HG03045 (cell line): ENCODE measurements at regions not wholly inside any gene's neighbourhood (a gene's known extent, or its start where the extent isn't known, plus 50 kb on each side); places are given as distances from the start of the nearest gene placed in this dataset.
"Not testable (repeated sequence)": the region's sequence is repeated elsewhere in the genome, so short reads cannot be mapped to it uniquely, and the experiment has no call there.

Experiments
- ATAC-seq: cut with Tn5 transposase; IDR thresholded peaks from one replicate; pipeline ENCODE4 v1.9.1; 2021; ENCODE audit warnings: mild to moderate bottlenecking, moderate library complexity; ENCODE audit not compliant: unreplicated experiment

DNA sequence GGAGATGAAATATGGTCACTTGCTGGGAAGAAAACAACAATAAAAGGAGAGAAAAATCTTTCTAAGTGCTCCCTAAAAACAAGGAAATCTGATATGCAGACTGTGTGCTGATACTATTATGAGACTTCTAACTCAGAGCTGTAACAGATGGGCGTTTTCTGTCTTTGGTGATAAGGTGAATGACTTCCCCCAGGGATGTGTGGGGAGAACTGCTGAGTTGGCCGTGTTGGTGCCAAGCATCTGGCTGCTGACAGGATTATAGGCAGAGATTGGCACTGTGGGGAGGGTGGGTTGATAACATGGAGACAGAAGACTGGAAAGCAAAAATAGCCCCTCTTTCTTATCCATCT is 438.5 kb upstream of the PLXNA2 start:
- ATAC-seq = no peak

DNA sequence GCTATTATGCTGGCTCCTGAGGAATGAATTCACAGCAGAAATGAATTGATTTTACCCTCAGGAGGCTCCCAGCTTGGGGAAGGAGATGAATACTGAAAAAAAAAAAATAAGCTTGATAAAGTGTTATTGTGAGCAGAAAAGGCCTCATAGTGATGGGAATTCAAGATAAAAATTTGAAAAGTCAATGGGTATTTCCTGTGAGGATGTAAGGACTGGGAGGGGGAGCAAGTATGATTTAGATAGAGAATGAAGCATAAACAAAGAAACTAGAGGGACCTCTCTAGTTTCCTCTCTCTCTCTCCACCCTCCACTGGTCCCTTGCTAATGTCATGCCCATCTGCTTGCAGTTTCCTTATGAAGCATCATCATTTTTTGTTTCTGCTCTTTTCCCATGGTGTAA is 439.0 kb upstream of the PLXNA2 start:
- ATAC-seq = no peak

DNA sequence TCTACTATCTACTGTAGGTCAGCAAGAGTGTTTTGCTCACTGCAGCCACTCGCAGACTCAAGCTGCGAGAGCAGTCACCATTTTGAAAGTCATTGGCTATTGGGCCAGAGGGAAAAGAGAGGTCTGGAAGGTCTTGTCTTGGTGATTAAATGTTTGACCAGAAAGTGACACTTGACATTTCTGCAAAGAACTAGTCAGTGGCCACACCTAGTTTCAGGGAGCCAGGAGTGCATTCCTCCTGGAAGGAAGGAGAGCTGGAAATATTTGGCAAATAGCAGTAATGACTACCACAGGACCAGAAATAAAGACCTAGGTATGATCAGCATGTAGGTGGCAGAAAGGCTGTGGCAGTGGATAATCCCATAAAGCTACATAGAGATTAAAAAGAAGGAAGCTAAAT is 440.0 kb upstream of the PLXNA2 start:
- no peak for ATAC-seq

GRCh38 chr1:208686592-208686991 is 442.4 kb upstream of the PLXNA2 start:
- ATAC-seq = no peak

- no peak for ATAC-seq
Measured at GRCh38 chr1:208688656-208689315, 444.6 kb upstream of the PLXNA2 start.

- no peak for ATAC-seq
Measured at GRCh38 chr1:208691012-208691411, 446.8 kb upstream of the PLXNA2 start.

DNA sequence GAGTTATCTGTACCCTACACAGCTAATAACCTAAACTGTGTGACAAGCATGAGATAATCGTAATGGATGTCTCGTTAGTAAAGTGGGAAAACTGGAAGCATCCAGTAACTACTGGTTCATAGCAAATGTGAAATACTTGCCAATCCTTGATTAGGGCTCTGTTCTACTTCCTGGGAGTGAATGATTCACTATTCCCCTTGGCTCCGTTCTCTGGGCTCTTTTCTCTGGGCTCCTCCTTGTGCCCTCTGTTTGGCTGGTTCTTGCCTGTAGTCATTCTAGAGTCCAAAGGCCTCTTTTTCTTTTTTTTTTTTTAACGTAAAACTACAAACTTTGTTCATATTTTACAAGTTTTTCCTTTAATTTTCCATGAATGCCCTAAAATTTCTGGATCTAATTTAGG is 465.8 kb upstream of the PLXNA2 start:
- ATAC-seq = no peak

DNA sequence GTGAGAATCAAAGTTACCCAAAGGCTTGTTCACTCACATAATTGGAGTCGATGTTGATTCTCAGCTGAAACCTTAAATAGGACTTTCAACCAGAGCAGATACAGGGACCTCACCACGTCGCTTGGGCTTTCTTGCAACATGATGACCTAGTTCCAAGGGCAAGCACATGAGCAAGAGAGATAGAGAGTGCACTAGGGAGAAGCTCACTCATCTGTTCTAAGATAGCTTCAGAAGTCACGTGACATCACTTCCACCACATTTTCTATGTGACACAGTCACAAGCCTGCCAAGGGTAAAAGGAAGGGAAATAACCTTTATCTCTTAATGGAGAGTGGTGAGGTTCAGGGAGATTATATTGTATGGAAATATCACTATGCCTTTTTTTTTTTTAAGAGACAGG is 470.1 kb upstream of the PLXNA2 start:
- no peak for ATAC-seq

- no peak for ATAC-seq
Measured at GRCh38 chr1:208717525-208717924, 473.3 kb upstream of the PLXNA2 start.

- ATAC-seq = no peak
Measured at GRCh38 chr1:208722592-208722991, 478.4 kb upstream of the PLXNA2 start.

GRCh38 chr1:208724079-208724478 is 479.9 kb upstream of the PLXNA2 start:
- ATAC-seq = no peak

DNA sequence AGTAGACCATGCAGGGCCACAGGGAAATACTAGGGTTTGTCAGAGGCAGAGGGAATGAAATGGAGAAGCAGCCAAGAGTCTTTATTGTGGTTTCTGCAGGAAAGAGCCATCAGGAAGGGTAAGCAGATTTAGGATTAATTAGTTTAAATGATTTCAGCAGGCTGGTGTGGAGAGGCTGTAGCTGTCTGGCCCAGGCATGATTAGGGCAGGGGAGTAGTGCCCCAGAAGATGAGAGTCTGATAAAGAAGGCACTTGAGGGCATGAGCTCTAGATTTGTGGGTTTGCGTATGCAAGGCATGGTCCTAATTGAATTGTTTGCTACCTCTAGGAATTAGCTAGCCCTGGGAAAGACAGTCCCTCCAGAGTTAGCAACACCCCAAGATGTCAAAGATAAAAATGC is 484.6 kb upstream of the PLXNA2 start:
- ATAC-seq = no peak

- ATAC-seq = peak; percentile 88
Measured at GRCh38 chr1:208731981-208732821, 488.0 kb upstream of the PLXNA2 start.

DNA sequence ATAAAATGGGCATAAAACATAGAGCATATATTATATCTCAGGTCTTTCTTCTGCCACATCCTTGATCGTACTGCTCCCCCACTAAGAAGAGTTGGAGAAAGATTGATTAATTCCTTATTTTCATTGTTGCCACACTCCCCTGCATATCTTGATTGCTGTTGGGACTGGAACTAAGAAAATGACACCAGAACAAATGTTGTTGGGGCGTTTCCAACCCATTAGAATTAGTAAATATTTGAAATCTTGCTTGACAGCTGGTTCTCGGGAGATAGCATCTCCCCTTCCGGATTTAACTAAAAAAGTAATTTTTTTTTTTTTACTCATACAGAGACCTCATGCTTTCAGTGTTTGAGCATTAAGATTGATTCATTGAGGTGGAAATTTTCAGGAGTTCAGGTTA is 493.0 kb upstream of the PLXNA2 start:
- no peak for ATAC-seq

DNA sequence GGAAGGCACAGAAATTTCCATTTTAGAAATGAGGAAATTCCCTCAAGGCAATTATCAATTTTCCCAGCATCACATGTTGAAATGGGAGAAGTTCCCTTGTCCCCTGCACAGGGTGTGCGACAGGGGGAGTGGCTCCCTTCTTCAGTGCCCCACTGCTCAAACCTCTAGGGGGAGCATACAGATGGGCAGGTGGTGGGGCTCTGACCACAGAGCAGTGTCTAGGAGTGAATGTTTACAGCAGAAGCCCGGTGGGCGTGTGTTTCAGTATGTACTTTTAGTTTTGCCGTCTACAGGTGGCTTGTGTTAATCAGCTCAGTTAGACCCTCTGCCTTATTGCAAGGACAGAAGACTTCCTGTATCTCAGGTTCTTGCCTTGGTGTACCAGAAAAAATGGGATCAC is 493.7 kb upstream of the PLXNA2 start:
- peak; percentile 62 for ATAC-seq

- ATAC-seq = not testable (repeated sequence)
Measured at GRCh38 chr1:208739636-208740035, 495.5 kb upstream of the PLXNA2 start.

DNA sequence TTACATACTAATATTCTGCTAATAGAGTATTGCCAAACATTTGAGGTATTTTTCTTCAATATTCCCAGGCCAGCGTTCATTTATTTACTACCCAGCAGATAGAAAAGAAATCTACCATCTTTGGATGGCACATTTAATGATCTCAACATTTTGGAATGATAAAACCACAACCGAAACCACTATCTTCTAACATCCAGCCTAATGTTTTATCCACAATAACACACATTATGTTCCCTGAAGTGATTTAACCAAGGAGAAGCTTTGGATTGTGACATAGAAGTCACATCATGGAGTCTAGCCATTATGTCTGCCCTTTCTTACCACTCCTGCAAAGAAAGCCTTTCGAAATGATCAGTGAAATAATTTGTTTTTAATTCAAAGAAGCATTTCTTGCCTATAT is 497.1 kb upstream of the PLXNA2 start:
- no peak for ATAC-seq

DNA sequence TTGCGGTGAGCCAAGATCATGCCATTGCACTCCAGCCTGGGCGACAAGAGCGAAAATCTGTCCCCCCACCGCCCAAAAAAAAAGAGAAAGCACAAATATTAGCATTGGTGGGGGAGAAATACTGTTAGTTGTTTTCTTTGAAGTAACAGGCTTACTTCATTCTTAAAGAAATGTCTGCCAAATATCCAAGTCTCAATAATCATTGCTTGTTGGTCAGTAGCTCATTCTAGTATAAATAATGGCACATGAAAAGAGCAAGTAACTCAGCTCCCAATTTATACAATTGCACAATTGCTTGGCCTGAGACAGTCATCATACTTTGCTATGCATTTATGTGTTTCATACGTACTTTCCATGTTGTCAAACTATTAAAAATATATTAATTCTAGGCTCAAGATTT is 499.2 kb upstream of the PLXNA2 start:
- no peak for ATAC-seq

GRCh38 chr1:208747979-208748378 is 503.8 kb upstream of the PLXNA2 start:
- no peak for ATAC-seq

- ATAC-seq = no peak
Measured at GRCh38 chr1:208748387-208749165, 504.4 kb upstream of the PLXNA2 start.

DNA sequence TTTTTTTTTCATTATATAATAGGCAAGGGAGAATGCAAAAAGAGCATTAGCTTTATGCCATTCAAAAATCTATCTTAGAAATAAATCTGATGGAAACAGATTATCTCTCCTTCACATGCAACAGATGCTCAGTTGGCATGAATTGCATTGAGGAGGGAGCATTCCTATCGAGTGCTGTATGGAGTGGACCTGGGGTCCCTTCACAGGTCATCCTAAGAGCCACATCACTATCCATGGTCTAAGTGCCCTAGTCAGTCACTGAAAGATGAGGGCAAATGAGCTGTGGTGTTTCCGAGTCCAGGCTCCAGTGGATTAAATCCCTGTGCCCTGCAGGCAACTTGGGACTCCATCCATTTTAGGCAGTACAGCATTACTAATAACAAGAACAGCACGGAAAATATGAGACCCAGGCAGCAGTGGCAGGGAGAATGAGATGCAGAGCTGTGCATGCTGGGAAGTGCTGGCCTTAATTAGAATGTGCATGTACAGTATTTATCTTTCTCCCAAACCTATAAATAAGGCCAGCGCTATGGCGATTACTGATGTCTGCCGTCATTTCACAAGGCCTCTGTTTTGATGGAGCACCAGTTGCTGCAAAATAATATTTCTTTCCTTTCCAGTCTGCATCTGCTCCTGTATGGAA is 512.3 kb upstream of the PLXNA2 start:
- ATAC-seq = no peak
